K562 (cell line): ENCODE measurements at regions not wholly inside any gene's neighbourhood (a gene's known extent, or its start where the extent isn't known, plus 50 kb on each side); places are given as distances from the start of the nearest gene placed in this dataset.
"Not testable (repeated sequence)": the region's sequence is repeated elsewhere in the genome, so short reads cannot be mapped to it uniquely, and the experiment has no call there.

Experiments used
- ATAC-seq: fragments of 200-7000 bp; cut with Tn5 transposase; 3 replicates; pipeline ENCODE4 v1.9.1; 2020; ENCODE audit warnings: moderate library complexity
- BruUV-seq: library from RNA; stranded (reverse); fragments of 400-500 nt; replicated peaks from 2 replicates; lab custom pipeline; 2021; lab: Mats Ljungman, UMichigan
- CTCF ChIA-PET: fragments of 300-600 bp; formaldehyde crosslinking; extraction: SDS; loops from one replicate; lab custom pipeline; 2021; ENCODE audit warnings: low intra/inter-chr PET ratio; lab: Yijun Ruan, JAX
- POLR2A ChIA-PET: fragments of 300-600, 350-650 bp; sonication (Branson Sonifier 250); formaldehyde crosslinking; extraction: SDS; loops from one replicate; lab custom pipeline; 2021; ENCODE audit warnings: antibody characterized with exemption, inconsistent platforms; lab: Yijun Ruan, JAX
- DNase-seq, 4 experiments: peaks; one replicate each; pipeline versions ENCODE4 v3.0.0 to v3.0.0-alpha.2; 2011 to 2018; ENCODE audit warnings: low spot score in 3 of 4, mixed read lengths in 3 of 4; ENCODE audit errors: extremely low read depth in 1 of 4
- FAIRE-seq: peaks from 2 replicates; lab custom pipeline; 2011; peaks lifted over from hg19 to GRCh38; lab: Jason Lieb, UNC
- H2AFZ ChIP-seq: 2 replicates; pipeline ENCODE4 v1.6.0; 2011; ENCODE audit warnings: low read depth, low read length, control low read depth, inconsistent platforms
- H3K27ac ChIP-seq: fragments of 200-600 bp; 3 replicates; pipeline ENCODE4 v1.8.0; 2011; ENCODE audit warnings: low read depth, mild to moderate bottlenecking, control low read depth, inconsistent platforms, low read length, moderate library complexity, mixed read lengths; ENCODE audit errors: extremely low read depth
- H3K27me3 ChIP-seq, 2 experiments: fragments of 300-600 bp in 1 of 2; 2 replicates in 1 of 2; 3 replicates in 1 of 2; pipeline versions ENCODE4 v1.6.0 to v1.8.0; 2011; ENCODE audit warnings: inconsistent platforms in 2 of 2, low read length in 2 of 2, mild to moderate bottlenecking in 1 of 2, mixed read lengths in 1 of 2, moderate library complexity in 1 of 2; ENCODE audit not compliant: control insufficient read depth in 2 of 2, insufficient read depth in 2 of 2
- H3K36me3 ChIP-seq: fragments of 300-600 bp; 3 replicates; pipeline ENCODE4 v1.8.0; 2011; ENCODE audit warnings: mild to moderate bottlenecking, low read length, inconsistent platforms; ENCODE audit not compliant: control insufficient read depth, insufficient read depth
- H3K4me1 ChIP-seq, 2 experiments: fragments of 200-600 bp in 1 of 2; replicated peaks in 1 of 2; 2 replicates in 1 of 2; 3 replicates in 1 of 2; pipeline versions ENCODE4 v1.5.1 to v1.8.0; 2011; ENCODE audit warnings: inconsistent platforms in 2 of 2, low read length in 2 of 2, mild to moderate bottlenecking in 1 of 2, mixed read lengths in 1 of 2, moderate library complexity in 1 of 2; ENCODE audit not compliant: control insufficient read depth in 2 of 2, insufficient read depth in 2 of 2
- H3K4me2 ChIP-seq: 2 replicates; pipeline ENCODE4 v1.6.1; 2011; ENCODE audit warnings: low read length, control low read depth, inconsistent platforms, mixed read lengths; ENCODE audit not compliant: insufficient read depth
- H3K4me3 ChIP-seq: fragments of 200-600 bp; sonication (generic), shearing (Covaris generic); 2 replicates; pipeline ENCODE4 v1.5.1; 2016; ENCODE audit warnings: control low read depth, inconsistent platforms
- H3K79me2 ChIP-seq: fragments of 200-600 bp; 3 replicates; pipeline ENCODE4 v1.8.0; 2011; ENCODE audit warnings: low read length, inconsistent platforms; ENCODE audit not compliant: control insufficient read depth, insufficient read depth
- H3K9ac ChIP-seq, 2 experiments: 2 replicates each; pipeline versions ENCODE4 v1.6.0 to v1.6.1; 2011; ENCODE audit warnings: low read depth in 2 of 2, low read length in 2 of 2, control low read depth in 1 of 2, inconsistent platforms in 1 of 2, mild to moderate bottlenecking in 1 of 2, mixed read lengths in 1 of 2; ENCODE audit not compliant: insufficient read depth in 1 of 2
- H3K9me1 ChIP-seq: one replicate; pipeline ENCODE4 v1.6.0; 2011; ENCODE audit warnings: inconsistent platforms, mild to moderate bottlenecking, low read length, moderate library complexity; ENCODE audit not compliant: control insufficient read depth, insufficient read depth
- H3K9me3 ChIP-seq: replicated peaks from 2 replicates; pipeline ENCODE4 v1.5.1; 2011; ENCODE audit warnings: low read depth, low read length, inconsistent platforms; ENCODE audit not compliant: control insufficient read depth, insufficient read depth
- H4K20me1 ChIP-seq: replicated peaks from 2 replicates; pipeline ENCODE4 v1.6.1; 2011; ENCODE audit warnings: low read length, inconsistent platforms, mixed read lengths; ENCODE audit not compliant: control insufficient read depth, insufficient read depth
- CC2D1A ChIP-seq: fragments of 450-650 bp; IDR thresholded peaks from 2 replicates; pipeline ENCODE4 v1.6.1; 2017; ENCODE audit warnings: mild to moderate bottlenecking
- KHSRP ChIP-seq: fragments of 450-650 bp; IDR thresholded peaks from 2 replicates; pipeline ENCODE4 v1.6.1; 2017
- LCOR ChIP-seq: sonication (generic); formaldehyde crosslinking; IDR thresholded peaks from 2 replicates; pipeline ENCODE4 v1.8.0; 2022; ENCODE audit warnings: mild to moderate bottlenecking, missing genetic modification reagents
- MTA1 ChIP-seq: fragments of 450-650 bp; IDR thresholded peaks from 2 replicates; pipeline ENCODE4 v1.6.1; 2017; ENCODE audit warnings: borderline replicate concordance
- NCOA2 ChIP-seq, 2 experiments: fragments of 450-650 bp; IDR thresholded peaks; 2 replicates each; pipeline ENCODE4 v1.6.1; 2018; ENCODE audit warnings: mild to moderate bottlenecking in 2 of 2, moderate library complexity in 1 of 2; ENCODE audit not compliant: partially characterized antibody in 2 of 2
- POLR2G ChIP-seq: fragments of 200-400 bp; formaldehyde crosslinking; IDR thresholded peaks from 2 replicates; pipeline ENCODE4 v1.6.1; 2017; ENCODE audit warnings: low read depth, mild to moderate bottlenecking, antibody characterized with exemption, low read length, moderate library complexity
- RREB1 ChIP-seq: fragments of 250-450 bp; sonication (Bioruptor Pico); IDR thresholded peaks from 2 replicates; pipeline ENCODE4 v1.4.0; 2020
- ZBTB9 ChIP-seq: fragments of 450-650 bp; formaldehyde crosslinking; IDR thresholded peaks from 2 replicates; pipeline ENCODE4 v1.4.0; 2020; ENCODE audit warnings: mild to moderate bottlenecking, moderate library complexity
- ZNF146 ChIP-seq: IDR thresholded peaks from one replicate; pipeline ENCODE4 v1.6.1; 2018; ENCODE audit warnings: missing compliant biosample characterization; ENCODE audit not compliant: unreplicated experiment
- ZNF696 ChIP-seq: fragments of 250-450 bp; sonication (Bioruptor Pico); conservative IDR thresholded peaks from 2 replicates; pipeline ENCODE4 v1.4.0; 2020; ENCODE audit warnings: mild to moderate bottlenecking, moderate library complexity
- WGBS: fragments of 100-300 bp; shearing (Covaris generic); methylation state at CpG from one replicate; pipeline ENCODE4 v1.1.6; 2016; ENCODE audit warnings: low coverage, mixed read lengths; ENCODE audit not compliant: insufficient coverage; ENCODE audit errors: missing lambda C conversion rate; 5-methylcytosine and 5-hydroxymethylcytosine counted together
- in situ Hi-C: fragments of 300-500 bp; cut with MboI; formaldehyde crosslinking; loops from 4 replicates; pipeline ENCODE4 v1.15.0; 2018; ENCODE audit warnings: inconsistent platforms, mixed read lengths
- intact Hi-C: fragments of 100-400 bp; cut with micrococcal nuclease; formaldehyde crosslinking; loops from 2 replicates; pipeline ENCODE4 v1.14.2; 2022

GRCh38 chr6:82816243-82816642 is 249.4 kb downstream of the UBE3D start:
- FAIRE-seq, ATAC-seq, H3K4me2 ChIP-seq, BruUV-seq, H4K20me1 ChIP-seq, H3K4me3 ChIP-seq, H3K27ac ChIP-seq, CTCF ChIA-PET, intact Hi-C loops, H3K4me1 ChIP-seq, H2AFZ ChIP-seq, H3K9ac ChIP-seq, H3K9me1 ChIP-seq, H3K9me3 ChIP-seq, H3K36me3 ChIP-seq, H3K27me3 ChIP-seq, in situ Hi-C loops, POLR2A ChIA-PET, H3K79me2 ChIP-seq, DNase-seq: not testable (repeated sequence)
- peak; percentile 96 for TF ChIP-seq ZNF146 (CRISPR knock-in tag)

DNA sequence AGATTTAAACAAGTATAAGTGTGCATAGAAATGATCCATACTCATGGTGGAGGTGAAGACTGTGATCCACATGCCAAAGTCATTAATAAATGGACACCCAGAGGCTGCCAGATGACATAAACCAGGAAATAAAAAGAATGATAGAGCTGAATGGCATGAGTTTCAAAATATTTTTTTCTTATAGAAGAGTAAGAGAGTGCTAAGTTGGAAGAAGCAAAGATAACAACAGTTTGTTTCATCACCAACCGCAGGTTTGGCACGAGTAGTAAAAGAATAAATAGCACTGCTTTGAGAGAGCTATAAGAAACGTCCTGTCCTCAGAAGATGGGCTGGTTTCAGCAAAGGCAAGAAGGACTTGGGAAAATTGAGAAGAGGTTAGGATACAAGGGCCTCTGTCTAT is 246.9 kb downstream of the UBE3D start:
- FAIRE-seq, result no peak
- BruUV-seq, result no TSS peak
- TF ChIP-seq ZBTB9 (CRISPR knock-in tag) (no peak), RREB1 (CRISPR knock-in tag) (no peak), CC2D1A (no peak), MTA1 (no peak), LCOR (CRISPR knock-in tag) (no peak), ZNF696 (no peak), KHSRP (no peak), POLR2G (no peak), NCOA2 (IDR thresholded peaks at IDR 0.05; ENCODE audit: partially characterized antibody in 2 of 2) (no peak)

More for the DNA sequence above, 246.9 kb downstream of the UBE3D start:
- no peak overlapping the region for H3K4me3 ChIP-seq
- POLR2A ChIA-PET, result no interaction called here
- no peaks in the 10 kb centered on the region for H4K20me1 ChIP-seq
- intact Hi-C loops (no loop called here), in situ Hi-C loops (no loop called here)
- H3K4me2 ChIP-seq, result no peak overlapping the region
- DNase-seq (no peak), ATAC-seq (no peak)
- H3K27ac ChIP-seq, result no peak overlapping the region
- H3K79me2 ChIP-seq, result no peaks in the 10 kb centered on the region
- no peaks in the 10 kb centered on the region for H3K27me3 ChIP-seq
- WGBS, result 9% methylated on average over 2 of the region's 3 CpGs
- no peak overlapping the region for H2AFZ ChIP-seq
- CTCF ChIA-PET, result no interaction called here
- H3K4me1 ChIP-seq, result no peaks in the 10 kb centered on the region
- no peaks in the 10 kb centered on the region for H3K36me3 ChIP-seq
- H3K9ac ChIP-seq, result no peak overlapping the region
- H3K9me3 ChIP-seq, result no peaks in the 10 kb centered on the region
- no peaks in the 10 kb centered on the region for H3K9me1 ChIP-seq
